Panc1 (cell line): ENCODE measurements at regions not wholly inside any gene's neighbourhood (a gene's known extent, or its start where the extent isn't known, plus 50 kb on each side); places are given as distances from the start of the nearest gene placed in this dataset.
"Not testable (repeated sequence)": the region's sequence is repeated elsewhere in the genome, so short reads cannot be mapped to it uniquely, and the experiment has no call there.

Source experiments
- CTCF ChIP-seq: fragments of 450-650 bp; IDR thresholded peaks from 2 replicates; pipeline ENCODE4 v1.5.1; 2017; ENCODE audit warnings: mild to moderate bottlenecking
- POLR2AphosphoS5 ChIP-seq: IDR thresholded peaks from 2 replicates; pipeline ENCODE4 v1.6.1; 2012; ENCODE audit warnings: mild to moderate bottlenecking, low read depth, low read length, moderate library complexity

- not testable (repeated sequence) for TF ChIP-seq POLR2AphosphoS5, CTCF
Observed at GRCh38 chr21:6066320-6066985, 4454.9 kb upstream of the TPTE start.
